Thyroid gland (tissue), 4 donors: ENCODE measurements at regions not wholly inside any gene's neighbourhood (a gene's known extent, or its start where the extent isn't known, plus 50 kb on each side); places are given as distances from the start of the nearest gene placed in this dataset.
"Not testable (repeated sequence)": the region's sequence is repeated elsewhere in the genome, so short reads cannot be mapped to it uniquely, and the experiment has no call there.

ENCODE experiments used
- DNase-seq, 2 donors: peaks; one replicate each; pipeline ENCODE4 v3.0.0-alpha.2; 2019
- H3K27ac ChIP-seq, 3 donors: fragments of 200-600 bp; sonication (generic); 1 replicate in 2 of 3; 2 replicates in 1 of 3; pipeline ENCODE4 v1.5.1; 2016 to 2019; ENCODE audit warnings: mild to moderate bottlenecking in 1 of 3, moderate library complexity in 1 of 3
- H3K27me3 ChIP-seq: fragments of 200-600 bp; sonication (generic); one replicate; pipeline ENCODE4 v1.5.1; 2019
- H3K36me3 ChIP-seq, 2 donors: fragments of 200-600 bp; sonication (generic); one replicate each; pipeline ENCODE4 v1.5.1; 2016 to 2019
- H3K4me1 ChIP-seq, 2 donors: fragments of 200-600 bp; sonication (generic); one replicate each; pipeline ENCODE4 v1.5.1; 2017 to 2019
- H3K4me3 ChIP-seq, 3 donors: fragments of 200-600 bp; sonication (generic); replicated peaks in 1 of 3; 1 replicate in 2 of 3; 2 replicates in 1 of 3; pipeline ENCODE4 v1.5.1; 2016; ENCODE audit warnings: mild to moderate bottlenecking in 1 of 3
- H3K9me3 ChIP-seq: fragments of 200-600 bp; sonication (generic); one replicate; pipeline ENCODE4 v1.5.1; 2017
- POLR2A ChIP-seq, 2 donors: fragments of 450-650 bp; IDR thresholded peaks; one replicate each; pipeline ENCODE4 v1.6.1; 2017; ENCODE audit warnings: antibody characterized with exemption in 2 of 2, mild to moderate bottlenecking in 2 of 2, moderate library complexity in 1 of 2
- WGBS, 2 donors: methylation state at CpG; one replicate each; pipeline ENCODE4 v1.1.5; 2017; 5-methylcytosine and 5-hydroxymethylcytosine counted together
- intact Hi-C: fragments of 100-400 bp; cut with DNase I; formaldehyde crosslinking; loops from one replicate; pipeline ENCODE4 v1.15.1; 2023
- TF ChIP-seq, protein P1 (sequence below), 6 experiments: fragments of 200-600 bp in 3 of 6; fragments of 450-650 bp in 3 of 6; sonication (generic) in 3 of 6; IDR thresholded peaks; one replicate each; pipeline ENCODE4 v1.5.1; 2016 to 2019; ENCODE audit warnings: antibody characterized with exemption in 6 of 6, mild to moderate bottlenecking in 2 of 6, inconsistent platforms in 1 of 6, moderate library complexity in 1 of 6

DNA sequence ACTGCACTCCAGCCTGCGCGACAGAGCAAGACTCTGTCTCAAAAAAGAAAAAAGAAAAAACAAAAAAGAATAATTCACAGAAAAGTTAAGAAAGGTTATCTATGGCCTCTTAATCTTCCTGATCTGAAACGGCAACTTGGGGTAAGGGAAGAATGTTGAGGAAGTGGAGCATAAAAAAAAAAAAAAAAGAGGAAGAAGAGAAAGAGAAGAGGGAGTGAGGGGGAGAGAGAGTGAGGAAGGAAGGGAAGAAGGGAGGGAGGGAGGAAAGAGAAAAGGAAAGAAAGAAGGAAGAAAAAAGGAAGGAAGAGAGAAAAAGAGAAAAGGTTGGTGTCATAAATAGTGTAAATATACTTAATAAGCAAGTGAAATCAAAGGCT lies 68.9 kb upstream of the NCOA3 start:
- no peak for DNase-seq
- no peak overlapping the region for H3K27ac ChIP-seq
- no peaks in the 10 kb centered on the region for H3K4me1 ChIP-seq
- H3K4me3 ChIP-seq: no peak overlapping the region
- no peak for TF ChIP-seq POLR2A (IDR thresholded peaks at IDR 0.05)
- TF ChIP-seq, protein P1, sequence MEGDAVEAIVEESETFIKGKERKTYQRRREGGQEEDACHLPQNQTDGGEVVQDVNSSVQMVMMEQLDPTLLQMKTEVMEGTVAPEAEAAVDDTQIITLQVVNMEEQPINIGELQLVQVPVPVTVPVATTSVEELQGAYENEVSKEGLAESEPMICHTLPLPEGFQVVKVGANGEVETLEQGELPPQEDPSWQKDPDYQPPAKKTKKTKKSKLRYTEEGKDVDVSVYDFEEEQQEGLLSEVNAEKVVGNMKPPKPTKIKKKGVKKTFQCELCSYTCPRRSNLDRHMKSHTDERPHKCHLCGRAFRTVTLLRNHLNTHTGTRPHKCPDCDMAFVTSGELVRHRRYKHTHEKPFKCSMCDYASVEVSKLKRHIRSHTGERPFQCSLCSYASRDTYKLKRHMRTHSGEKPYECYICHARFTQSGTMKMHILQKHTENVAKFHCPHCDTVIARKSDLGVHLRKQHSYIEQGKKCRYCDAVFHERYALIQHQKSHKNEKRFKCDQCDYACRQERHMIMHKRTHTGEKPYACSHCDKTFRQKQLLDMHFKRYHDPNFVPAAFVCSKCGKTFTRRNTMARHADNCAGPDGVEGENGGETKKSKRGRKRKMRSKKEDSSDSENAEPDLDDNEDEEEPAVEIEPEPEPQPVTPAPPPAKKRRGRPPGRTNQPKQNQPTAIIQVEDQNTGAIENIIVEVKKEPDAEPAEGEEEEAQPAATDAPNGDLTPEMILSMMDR (IDR thresholded peaks at IDR 0.05): no peak
- no peaks in the 10 kb centered on the region for H3K9me3 ChIP-seq
- WGBS, 2 donors: 64 to 77% methylated on average over 3 of the region's 3 CpGs
- H3K36me3 ChIP-seq: no peaks in the 10 kb centered on the region
- intact Hi-C loops: no loop called here
- H3K27me3 ChIP-seq: no peaks in the 10 kb centered on the region

DNA sequence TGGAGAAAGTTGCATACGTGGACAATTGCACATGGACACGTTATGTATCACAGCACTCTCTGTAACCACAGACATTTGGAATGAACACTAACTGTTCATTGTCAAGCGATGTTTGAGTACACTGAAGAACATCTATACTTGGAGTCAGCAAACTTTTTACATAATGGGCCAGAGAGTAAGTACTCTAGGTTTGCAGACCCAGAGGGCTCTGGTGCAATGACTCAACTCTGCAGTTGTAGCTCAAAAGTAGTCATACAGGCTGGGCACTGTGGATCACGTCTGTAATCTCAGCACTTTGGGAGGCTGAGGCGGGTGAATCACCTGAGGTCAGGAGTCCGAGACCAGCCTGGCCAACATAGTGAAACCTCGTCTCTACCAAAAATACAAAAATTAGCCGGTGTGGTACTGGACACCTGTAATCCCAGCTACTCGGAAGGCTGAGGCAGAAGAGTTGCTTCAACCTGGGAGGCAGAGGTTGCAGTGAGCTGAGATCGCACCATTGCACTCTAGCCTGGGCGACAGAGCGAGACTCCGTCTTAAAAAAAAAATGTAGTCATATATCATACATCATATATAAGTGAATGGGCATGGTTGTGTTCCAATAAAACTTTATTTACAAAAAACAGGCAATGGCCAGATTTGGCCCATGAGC lies 67.4 kb upstream of the NCOA3 start:
- H3K9me3 ChIP-seq, H3K27ac ChIP-seq, H3K36me3 ChIP-seq, intact Hi-C loops, H3K27me3 ChIP-seq, H3K4me1 ChIP-seq, H3K4me3 ChIP-seq, DNase-seq: not testable (repeated sequence)
- 85 to 91% methylated on average over 13 of the region's 13 CpGs for WGBS, 2 donors

DNA sequence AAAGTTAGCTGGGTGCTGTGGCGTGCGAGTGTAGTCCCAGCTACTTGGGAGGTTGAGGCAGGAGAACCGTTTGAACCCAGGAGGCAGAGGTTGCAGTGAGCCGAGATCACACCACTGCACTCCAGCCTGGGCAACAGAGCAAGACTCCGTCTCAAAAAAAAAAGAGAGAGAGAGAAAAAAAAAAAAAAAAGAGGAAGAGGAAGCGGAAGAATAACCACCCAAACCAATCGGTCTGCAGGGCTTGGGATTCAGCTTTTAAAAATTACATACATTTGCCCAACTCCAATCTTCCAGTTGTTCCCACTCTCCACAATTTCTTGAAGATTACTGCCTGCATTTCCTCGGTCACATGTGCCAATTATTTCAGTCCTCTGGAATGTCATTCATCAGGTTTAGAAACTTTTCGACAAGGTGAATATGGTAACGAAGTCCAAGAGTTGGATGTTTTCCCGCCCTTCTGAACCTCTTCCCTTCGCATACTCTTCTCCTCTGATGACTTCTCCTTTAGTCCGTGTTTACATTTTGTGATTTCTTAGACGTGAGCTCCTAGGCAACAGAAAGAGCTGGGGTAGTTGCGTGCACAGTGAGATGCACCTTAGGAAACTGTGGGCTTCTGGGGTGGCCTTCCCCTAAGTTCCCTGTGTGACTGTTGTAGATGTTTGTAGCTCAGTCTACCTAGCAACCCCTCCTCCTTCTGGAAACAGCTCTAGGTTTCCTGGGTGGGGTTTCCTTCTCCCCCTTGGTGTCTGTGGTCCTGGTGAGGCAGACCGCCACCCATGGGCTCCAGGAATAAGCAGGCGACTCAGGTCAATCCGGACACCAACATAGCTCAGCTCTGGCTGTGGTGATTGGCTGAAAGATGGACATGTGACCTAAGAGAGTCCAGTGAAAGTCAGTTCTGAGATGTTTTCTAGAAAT lies 63.0 kb upstream of the NCOA3 start:
- Histone ChIP-seq H3K4me3 (no peak overlapping the region), H3K27me3 (no peaks in the 10 kb centered on the region), H3K27ac (no peak overlapping the region), H3K4me1 (no peaks in the 10 kb centered on the region), H3K9me3 (no peaks in the 10 kb centered on the region), H3K36me3 (no peaks in the 10 kb centered on the region)
- DNase-seq: no peak
- TF ChIP-seq, protein P1 (IDR thresholded peaks at IDR 0.05): no peak
- no peak for TF ChIP-seq POLR2A (IDR thresholded peaks at IDR 0.05)
- intact Hi-C loops: no loop called here
- WGBS, 2 donors: 55 to 62% methylated on average over 17 to 18 of the region's 18 CpGs

DNA sequence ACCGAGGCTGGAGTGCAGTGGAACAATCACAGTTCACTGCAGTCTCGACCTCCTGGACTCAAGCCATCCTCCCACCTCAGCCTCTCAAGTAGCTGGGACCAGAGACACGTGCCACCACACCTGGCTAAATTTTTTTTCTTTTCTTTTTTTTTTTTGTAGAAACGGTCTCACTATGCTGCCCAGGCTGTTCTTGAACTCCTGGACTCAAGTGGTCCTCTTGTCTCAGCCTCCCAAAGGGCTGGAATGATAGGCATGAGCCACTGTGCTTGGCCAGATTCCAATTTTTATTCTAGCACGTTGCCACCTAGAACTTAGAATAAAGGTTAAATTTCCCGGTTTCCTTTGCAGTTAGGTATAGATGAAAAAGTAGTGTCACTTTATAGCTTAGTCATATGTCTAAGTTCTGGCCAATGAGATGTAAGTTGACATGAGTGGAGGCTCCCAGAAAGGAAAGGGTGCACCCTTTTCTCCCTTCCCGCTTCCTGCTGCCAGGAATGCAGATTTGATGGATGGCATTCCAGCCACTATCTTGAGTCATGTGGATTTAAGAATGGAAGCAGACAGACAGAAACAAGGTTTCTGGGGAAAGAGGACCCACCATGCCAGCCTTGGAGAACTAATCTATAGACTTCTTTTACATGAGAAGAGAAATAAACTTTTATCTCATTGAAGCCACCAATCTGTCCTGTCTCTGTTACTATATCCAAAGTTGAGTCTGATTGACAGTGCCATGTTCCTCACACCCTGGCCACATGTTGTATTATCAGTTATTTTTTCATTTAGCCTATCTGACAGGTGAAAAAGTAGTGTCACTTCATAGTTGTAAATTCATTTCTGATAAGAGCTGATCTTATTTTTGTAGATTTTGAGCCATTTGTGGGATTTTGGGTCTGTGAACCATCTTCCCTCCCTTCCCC lies 60.6 kb upstream of the NCOA3 start:
- TF ChIP-seq POLR2A (IDR thresholded peaks at IDR 0.05): no peak
- TF ChIP-seq, protein P1 (IDR thresholded peaks at IDR 0.05): no peak
- 49 to 55% methylated on average over 7 of the region's 7 CpGs for WGBS, 2 donors
- H3K27ac ChIP-seq: no peak overlapping the region
- no peaks in the 10 kb centered on the region for H3K9me3 ChIP-seq
- no peak overlapping the region for H3K4me3 ChIP-seq
- DNase-seq: no peak
- intact Hi-C loops: no loop called here
- H3K36me3 ChIP-seq: no peaks in the 10 kb centered on the region
- H3K4me1 ChIP-seq: no peaks in the 10 kb centered on the region
- H3K27me3 ChIP-seq: no peaks in the 10 kb centered on the region

DNA sequence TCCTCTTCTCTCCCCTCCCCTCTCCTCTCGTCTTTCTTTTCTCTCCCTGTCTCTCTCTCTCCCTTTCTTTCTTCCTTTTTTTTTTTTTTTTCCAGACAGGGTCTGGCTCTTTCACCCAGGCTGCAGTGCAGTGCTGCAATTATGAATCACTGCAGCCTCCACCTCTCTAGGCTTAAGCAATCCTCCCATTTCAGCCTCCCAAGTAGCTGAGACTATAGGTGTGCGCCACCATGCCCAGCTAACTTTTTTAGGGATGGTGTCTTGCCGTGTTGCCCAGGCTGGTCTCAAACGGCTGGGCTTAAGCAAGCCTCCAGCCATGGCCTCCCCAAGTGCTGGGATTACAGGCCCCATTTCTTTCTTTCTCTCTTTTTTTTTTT lies 59.9 kb upstream of the NCOA3 start:
- Histone ChIP-seq H3K27me3 (no peaks in the 10 kb centered on the region), H3K9me3 (no peaks in the 10 kb centered on the region), H3K4me1 (no peaks in the 10 kb centered on the region), H3K4me3 (no peak overlapping the region), H3K36me3 (no peaks in the 10 kb centered on the region), H3K27ac (no peak overlapping the region)
- intact Hi-C loops: no loop called here
- TF ChIP-seq, protein P1 (IDR thresholded peaks at IDR 0.05): no peak
- TF ChIP-seq POLR2A (IDR thresholded peaks at IDR 0.05): no peak
- 94% methylated on average over 4 of the region's 4 CpGs for WGBS, 2 donors
- DNase-seq: no peak

DNA sequence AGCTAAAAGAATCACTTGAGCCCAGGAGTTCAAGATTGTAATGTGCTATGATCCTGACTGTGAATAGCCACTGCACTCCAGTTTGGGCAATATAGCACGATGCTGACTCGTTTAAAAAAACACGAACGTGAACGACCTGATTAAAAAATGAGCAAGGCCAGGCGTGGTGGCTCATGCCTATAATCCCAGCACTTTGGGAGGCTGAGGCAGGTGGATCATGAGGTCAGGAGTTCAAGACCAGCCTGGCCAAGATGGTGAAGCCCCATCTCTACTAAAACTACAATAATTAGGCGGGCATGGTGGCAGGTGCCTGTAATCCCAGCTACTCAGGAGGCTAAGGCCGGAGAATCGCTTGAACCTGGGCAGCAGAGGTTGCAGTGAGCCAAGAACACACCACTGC lies 58.6 kb upstream of the NCOA3 start:
- H3K36me3 ChIP-seq, H3K27ac ChIP-seq, H3K9me3 ChIP-seq, DNase-seq, H3K4me1 ChIP-seq, H3K4me3 ChIP-seq, intact Hi-C loops, H3K27me3 ChIP-seq: not testable (repeated sequence)
- 82 to 85% methylated on average over 9 of the region's 9 CpGs for WGBS, 2 donors
